ENCODE measurements at regions not wholly inside any gene's neighbourhood (a gene's known extent, or its start where the extent isn't known, plus 50 kb on each side); places are given as distances from the start of the nearest gene placed in this dataset.

- TF ChIP-seq CTCF (IDR thresholded peaks at IDR 0.05; ENCODE audit: extremely low read depth in 1 of 2, insufficient read depth in 1 of 2, low read depth in 1 of 2, low read length in 2 of 2): no peak
- no peak for TF ChIP-seq EZH2 (IDR thresholded peaks at IDR 0.05; ENCODE audit: borderline replicate concordance, low read depth, low read length, severe bottlenecking)
- TF ChIP-seq POLR2A (IDR thresholded peaks at IDR 0.05; ENCODE audit: low read depth, low read length): no peak
These were observed 255.2 kb downstream of the LPIN1 start for GRCh38 chr2:12001621-12002020.

All from endothelial cell of umbilical vein (primary cell).